Epithelial cell of esophagus (primary cell): ENCODE measurements at regions not wholly inside any gene's neighbourhood (a gene's known extent, or its start where the extent isn't known, plus 50 kb on each side); places are given as distances from the start of the nearest gene placed in this dataset.
"Not testable (repeated sequence)": the region's sequence is repeated elsewhere in the genome, so short reads cannot be mapped to it uniquely, and the experiment has no call there.

Experiments
- DNase-seq: peaks from one replicate; pipeline ENCODE4 v3.0.0; 2010; ENCODE audit warnings: low read depth
- H3K4me3 ChIP-seq: 2 replicates; pipeline ENCODE4 v1.5.1; 2011; ENCODE audit warnings: mild to moderate bottlenecking, low read length, control low read depth
- CTCF ChIP-seq: IDR thresholded peaks from 2 replicates; pipeline ENCODE4 v1.5.1; 2011; ENCODE audit warnings: low read depth, mild to moderate bottlenecking, low read length, control low read depth, inconsistent platforms; ENCODE audit not compliant: insufficient read depth; ENCODE audit errors: missing control alignments

DNA sequence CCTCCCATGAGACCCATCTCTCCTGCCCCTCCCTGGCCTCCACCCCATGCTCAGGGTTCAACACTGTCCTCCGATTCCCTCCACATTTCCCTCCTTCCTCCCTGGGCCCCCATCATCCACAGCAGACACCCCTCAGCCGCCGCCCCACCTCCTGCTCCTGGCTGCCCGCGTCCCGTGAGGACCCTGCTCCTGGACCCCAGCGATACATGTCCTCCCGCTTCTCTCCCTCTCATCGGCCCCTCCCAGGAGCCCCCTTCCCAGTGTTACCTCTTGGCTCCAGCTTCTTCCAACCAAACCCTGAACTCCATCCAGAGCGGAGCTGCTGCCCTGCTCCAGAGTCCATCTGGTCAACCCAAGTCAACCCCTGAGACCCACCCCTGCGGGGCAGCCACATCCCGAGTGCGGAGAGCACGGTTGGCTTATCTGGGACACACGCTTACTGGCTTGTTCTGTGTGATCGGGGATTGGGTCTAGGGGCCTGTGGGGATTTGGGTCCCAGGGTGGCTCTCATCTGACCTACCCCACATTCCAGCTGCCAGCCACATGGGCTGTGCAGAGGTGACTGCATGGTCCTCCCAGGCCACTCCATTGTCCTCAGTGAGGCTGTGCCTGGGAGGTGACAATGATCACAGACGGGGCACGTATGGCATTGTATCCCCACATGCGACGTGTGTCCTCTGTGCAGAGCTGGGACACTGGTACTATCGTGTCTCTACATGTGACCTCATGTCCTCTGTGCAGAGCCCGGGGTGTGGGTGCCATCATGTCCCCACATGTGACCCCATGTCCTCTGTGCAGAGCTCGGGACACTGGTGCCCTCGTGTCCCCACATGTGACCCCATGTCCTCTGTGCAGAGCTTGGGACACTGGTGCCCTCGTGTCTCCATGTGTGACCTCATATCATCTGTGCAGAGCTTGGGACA lies 333.6 kb downstream of the ADGRD1 start:
- no peak for DNase-seq
- H3K4me3 ChIP-seq: no peak overlapping the region
- no peak for TF ChIP-seq CTCF

DNA sequence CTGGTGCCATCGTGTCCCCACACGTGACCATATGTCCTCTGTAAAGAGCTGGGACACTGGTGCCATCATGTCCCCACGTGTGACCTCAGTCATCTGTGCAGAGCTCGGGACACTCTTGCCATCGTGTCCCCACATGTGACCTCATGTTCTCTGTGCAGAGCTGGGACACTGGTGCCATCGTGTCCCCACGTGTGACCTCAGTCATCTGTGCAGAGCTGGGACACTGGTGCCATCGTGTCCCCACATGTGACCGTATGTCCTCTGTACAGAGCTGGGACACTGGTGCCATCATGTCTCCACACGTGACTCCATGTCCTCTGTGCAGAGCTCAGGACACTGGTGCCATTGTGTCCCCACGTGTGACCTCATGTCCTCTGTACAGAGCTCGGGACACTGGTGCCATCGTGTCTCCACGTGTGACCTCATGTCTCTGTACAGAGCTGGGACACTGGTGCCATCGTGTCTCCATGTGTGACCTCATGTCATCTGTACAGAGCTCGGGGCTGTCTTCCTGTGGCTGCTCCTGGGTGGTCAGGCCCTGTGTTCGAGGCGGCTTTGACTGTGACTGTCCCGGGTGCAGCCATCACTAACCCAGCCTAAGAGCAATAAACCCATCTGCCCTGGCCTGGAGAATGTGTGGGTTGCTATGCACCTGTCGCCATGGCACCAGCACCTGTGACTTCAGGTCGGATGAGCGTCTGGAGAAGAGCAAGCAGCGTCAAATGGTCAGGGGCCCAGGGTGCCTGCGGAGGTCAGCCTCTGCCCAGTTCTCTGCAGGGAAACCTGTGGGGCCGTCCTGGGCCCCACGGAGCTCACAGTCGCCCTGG lies 334.4 kb downstream of the ADGRD1 start:
- no peak for DNase-seq
- TF ChIP-seq CTCF: no peak
- no peak overlapping the region for H3K4me3 ChIP-seq

DNA sequence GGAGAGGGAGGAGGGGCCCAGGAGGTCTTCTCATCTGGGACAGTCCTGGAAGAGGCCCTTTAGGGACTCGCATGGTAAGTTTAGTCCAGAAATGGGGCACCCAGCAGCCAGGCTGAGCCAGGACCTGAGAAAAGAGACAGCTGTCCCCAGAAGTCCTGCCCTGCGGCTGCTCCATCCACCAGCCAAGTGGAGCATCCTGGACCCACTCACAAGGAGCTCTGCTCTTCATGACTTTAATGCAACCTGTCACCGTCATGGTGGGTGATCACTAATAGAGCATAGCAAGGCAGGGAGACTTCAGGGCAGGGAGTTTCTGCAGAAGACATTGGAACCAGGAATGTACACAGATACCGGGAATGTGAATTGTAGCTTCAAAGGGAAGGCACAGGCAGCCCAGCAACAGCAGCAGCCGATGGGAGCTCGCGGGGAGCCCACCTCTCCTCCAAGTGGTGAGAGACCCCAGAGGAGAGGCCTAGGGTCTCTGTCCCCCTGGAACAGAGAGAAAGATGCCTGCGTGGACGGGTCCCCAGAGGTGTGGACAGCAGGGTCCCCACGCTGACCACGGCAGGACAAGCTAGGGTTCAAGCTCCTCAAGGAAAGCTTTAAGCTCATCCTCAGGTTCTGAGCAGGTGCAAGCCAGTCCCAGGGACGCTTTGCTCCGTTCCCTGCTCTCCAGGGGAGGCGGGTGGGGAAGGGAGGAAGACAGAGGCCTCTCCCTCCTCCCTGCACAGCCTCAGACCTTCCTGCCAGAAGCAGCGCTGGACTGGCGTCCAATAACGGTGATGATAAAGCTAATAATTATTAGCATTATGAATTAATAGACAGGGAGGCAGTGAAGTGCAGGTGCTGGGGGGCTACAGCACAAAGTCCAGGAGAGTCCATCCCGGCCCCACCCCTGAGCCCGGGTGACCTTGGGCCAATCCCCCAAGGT lies 335.3 kb downstream of the ADGRD1 start:
- not testable (repeated sequence) for DNase-seq, H3K4me3 ChIP-seq

- not testable (repeated sequence) for H3K4me3 ChIP-seq, DNase-seq
Observed at GRCh38 chr12:131289807-131290206, 336.1 kb downstream of the ADGRD1 start.

DNA sequence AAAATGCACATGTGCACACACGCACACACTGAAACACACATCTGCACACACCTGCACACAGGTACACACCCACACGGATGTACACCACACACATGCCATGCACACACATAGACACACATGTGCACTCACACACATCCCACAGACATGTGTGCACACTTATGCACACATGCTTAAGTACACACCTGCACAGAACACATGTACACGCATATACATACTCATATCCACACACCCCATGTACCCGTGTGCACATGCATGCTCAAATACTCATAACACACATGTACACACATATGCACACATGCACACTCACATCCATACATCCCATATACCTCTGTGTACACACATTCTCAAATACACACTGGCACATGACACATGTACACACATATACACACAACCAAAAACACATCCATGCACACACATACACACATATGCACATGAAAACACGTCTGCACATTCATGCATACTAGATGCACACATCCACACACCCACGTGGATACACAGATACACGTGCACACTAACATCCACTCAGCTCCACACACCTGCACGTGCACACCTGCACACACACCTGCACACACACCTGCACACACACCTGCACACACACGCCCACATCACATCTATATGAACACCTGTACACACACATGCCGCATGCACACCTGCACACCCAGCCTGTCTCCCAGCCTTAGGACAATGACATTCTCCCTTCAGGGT lies 336.7 kb downstream of the ADGRD1 start:
- TF ChIP-seq CTCF: no peak
- no peak overlapping the region for H3K4me3 ChIP-seq
- no peak for DNase-seq

DNA sequence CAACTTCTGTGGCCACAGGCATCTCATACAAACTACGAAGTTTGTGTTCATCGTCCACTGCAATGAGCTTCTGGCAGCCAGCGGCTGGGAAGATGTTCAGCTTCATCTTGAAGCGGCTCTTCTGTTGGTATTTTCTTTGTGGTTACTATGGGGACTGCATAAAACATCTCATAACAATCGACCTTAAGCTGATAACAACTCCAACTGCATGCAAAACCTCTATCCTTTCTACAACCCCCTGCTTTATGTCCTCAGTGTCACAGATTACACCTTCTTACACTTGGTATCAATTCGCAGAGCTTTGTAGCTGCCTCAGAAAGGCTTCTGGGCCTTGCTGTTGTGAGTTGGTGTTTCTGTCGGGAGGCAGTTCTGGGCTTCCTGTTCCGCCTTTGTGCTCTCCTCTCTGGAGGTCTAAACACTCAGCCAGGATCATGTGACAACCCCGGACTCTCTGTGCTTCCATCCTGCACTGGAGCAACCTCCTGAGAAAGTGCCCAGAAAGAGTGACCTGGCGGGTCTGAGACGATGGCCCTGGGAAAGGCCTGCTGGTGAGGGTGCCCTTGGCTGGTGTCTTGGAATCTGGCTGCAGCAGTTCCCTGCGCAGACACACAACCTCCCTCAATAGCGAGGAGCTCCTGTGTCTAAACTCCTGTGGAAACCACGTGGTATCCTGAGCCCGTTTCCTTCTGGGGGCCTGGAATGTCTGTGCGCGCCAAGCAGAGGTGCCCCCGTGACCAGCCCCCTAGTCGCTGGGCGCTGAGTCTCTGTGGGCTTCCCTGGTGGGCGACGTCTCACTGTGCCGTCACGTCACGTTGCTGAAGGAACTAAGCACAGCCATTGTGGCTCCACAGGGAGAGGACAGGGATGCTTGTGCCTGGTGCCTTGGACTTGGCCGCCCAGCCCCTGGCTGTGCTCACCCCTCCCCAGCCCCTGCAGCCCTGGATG lies 339.6 kb downstream of the ADGRD1 start:
- H3K4me3 ChIP-seq, DNase-seq: not testable (repeated sequence)

DNA sequence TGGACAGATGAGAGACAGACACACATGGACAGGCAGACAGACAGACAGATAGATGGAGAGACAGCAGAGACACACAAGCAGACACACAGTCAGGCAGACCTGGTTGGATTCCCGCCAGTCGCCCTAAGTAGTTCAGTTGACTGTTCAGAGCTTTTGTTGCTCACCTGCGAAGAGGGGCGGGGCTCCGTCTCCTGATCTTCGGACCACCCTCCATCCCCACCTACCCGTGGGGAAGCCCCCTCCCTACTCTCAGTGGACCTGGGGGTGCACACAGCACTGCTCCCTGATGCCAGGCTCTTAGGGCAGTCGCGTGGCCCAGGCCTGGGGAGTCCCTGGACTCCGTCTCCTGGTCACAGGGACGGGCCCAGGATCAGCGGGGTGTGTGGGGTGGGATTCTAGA lies 341.0 kb downstream of the ADGRD1 start:
- H3K4me3 ChIP-seq, DNase-seq: not testable (repeated sequence)

DNA sequence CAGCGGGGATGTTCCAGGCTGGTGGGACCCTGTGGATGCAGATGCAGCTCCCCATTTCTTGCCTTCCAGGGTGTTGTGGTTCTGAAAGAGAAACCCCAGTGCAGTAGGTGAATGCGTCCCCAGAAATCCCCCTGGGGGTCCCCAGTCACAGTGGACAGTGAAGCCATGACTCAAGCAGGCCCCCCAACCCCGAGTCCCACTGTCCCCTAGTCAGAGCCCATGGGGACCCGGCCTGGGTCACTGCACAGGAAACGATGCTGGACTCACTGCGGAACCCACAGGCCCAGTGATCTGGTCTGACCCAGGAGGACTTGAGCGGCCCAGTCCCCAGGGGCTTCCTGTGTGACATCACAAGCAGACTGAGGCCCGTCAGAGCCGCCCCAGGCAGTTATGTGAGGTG lies 341.4 kb downstream of the ADGRD1 start:
- not testable (repeated sequence) for H3K4me3 ChIP-seq, DNase-seq

DNA sequence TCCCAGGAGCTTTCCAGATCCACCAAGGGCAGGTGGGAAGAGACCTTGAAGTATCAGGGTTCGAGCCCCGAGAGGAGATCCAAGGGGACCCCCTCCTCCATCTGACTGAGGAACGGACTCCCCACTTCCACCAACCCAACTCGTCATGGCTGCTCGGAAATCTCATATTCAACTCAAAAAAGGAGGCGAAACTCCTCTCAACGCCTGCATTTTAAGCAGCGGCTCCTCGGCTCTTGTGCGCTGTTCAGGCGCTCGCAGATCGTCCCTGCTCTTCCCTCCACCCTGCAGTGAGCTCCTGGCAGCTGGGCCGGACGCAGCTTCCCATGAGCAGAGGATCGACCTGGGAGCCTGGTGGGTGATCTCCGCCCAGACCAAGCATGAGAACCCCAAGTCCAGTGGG lies 341.9 kb downstream of the ADGRD1 start:
- DNase-seq: not testable (repeated sequence)

DNA sequence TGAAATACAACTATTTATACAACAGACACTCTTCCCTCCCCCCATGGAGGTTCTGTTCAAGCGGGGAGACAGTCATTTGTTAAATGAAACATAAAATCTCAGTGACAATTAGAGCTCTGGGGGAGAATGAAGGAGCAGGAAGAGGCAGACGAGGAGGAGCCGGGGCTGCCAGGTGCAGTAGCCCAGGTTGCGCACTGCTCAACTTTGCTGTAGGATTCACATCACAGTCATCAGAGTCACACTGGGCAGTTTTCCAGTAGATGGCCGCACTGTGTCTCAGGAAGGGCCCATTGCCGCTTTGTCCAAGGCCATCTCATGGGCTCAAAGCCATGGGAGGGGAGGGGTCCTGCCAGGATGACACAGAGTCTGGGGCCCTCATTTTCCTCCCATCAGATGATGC lies 342.4 kb downstream of the ADGRD1 start:
- H3K4me3 ChIP-seq, DNase-seq: not testable (repeated sequence)

More for the DNA sequence above, 341.9 kb downstream of the ADGRD1 start:
- H3K4me3 ChIP-seq: not testable (repeated sequence)

GRCh38 chr12:131296651-131297050 lies 342.9 kb downstream of the ADGRD1 start:
- not testable (repeated sequence) for DNase-seq, H3K4me3 ChIP-seq

- not testable (repeated sequence) for H3K4me3 ChIP-seq, DNase-seq
Observed at GRCh38 chr12:131298526-131299369, 345.0 kb downstream of the ADGRD1 start.
